ENCODE measurements at regions not wholly inside any gene's neighbourhood (a gene's known extent, or its start where the extent isn't known, plus 50 kb on each side); places are given as distances from the start of the nearest gene placed in this dataset.

DNA sequence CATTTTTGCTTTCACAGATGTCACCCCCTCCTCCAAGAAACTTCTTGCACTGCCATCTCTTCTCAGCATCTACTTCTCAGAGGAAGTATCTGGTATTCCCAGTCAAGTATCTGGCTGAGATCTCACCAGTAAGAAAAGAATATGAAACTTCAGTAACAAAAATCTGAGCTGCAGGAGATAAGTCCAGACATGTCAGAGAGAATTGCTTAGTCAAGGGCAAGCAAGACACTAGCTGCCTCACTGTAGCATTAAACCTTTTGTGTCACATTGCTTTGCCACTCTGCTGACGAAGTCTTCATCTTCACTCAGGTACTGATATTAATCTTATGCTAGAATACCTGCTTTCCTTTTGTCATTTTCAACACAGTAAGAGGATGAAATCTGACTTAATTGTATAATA, 70.6 kb upstream of the ZC3H12C start:
- intact Hi-C loops (cut with micrococcal nuclease; ENCODE audit: unreplicated experiment), result no loop called here
- Histone ChIP-seq H2AFZ (no peak overlapping the region), H3F3A (ENCODE audit: insufficient read depth, low read depth) (no peaks in the 10 kb centered on the region), H3K9me3 (ENCODE audit: insufficient read depth, low read depth) (no peaks in the 10 kb centered on the region), H3K27me3 (ENCODE audit: insufficient read depth, low read depth) (no peaks in the 10 kb centered on the region), H3K36me3 (ENCODE audit: low read depth) (no peaks in the 10 kb centered on the region), H3K9me2 (ENCODE audit: insufficient read depth) (no peaks in the 10 kb centered on the region), H3K4me2 (no peak overlapping the region), H3K4me1 (replicated peaks; ENCODE audit: insufficient read depth) (no peaks in the 10 kb centered on the region), H3K79me2 (ENCODE audit: low read depth) (no peaks in the 10 kb centered on the region), H3K4me3 (no peak overlapping the region), H4K20me1 (ENCODE audit: insufficient read depth) (no peaks in the 10 kb centered on the region), H3K27ac (no peak overlapping the region)
- DNase-seq, result no peak
- ChIA-PET POLR2A (ENCODE audit: unreplicated experiment) (no interaction called here), CTCF (no interaction called here)
- no TSS peak for BruUV-seq (replicated peaks)
- no peak for TF ChIP-seq EZH2 (IDR thresholded peaks at IDR 0.05; ENCODE audit: low read depth)
- TF ChIP-seq CTCF (conservative IDR thresholded peaks at IDR 0.05), result no peak

DNA sequence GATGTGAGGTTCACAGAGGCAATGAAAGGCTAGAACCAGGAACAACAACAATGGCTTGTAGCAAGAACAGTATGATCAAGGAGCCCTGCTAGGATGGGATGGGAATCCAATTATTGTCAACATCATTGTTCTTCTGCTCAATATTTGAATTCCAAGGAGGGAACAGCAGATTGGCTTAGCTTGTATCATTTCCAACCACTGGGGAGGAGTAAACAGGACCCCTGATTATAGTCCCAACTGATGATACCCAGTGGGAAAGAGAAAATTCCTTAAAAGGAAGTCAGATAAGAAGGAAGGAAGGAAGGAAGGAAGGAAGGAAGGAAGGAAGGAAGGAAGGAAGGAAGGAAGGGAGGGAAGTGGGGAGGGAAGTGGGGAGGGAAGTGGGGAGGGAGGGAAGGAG, 69.5 kb upstream of the ZC3H12C start:
- intact Hi-C loops (cut with micrococcal nuclease; ENCODE audit: unreplicated experiment), result no loop called here
- no peaks in the 10 kb centered on the region for H3K27me3 ChIP-seq (ENCODE audit: insufficient read depth, low read depth)
- DNase-seq, result no peak
- ChIA-PET POLR2A (ENCODE audit: unreplicated experiment) (no interaction called here), CTCF (no interaction called here)
- no peaks in the 10 kb centered on the region for H4K20me1 ChIP-seq (ENCODE audit: insufficient read depth)
- H3K4me3 ChIP-seq, result no peak overlapping the region
- no peak overlapping the region for H2AFZ ChIP-seq
- BruUV-seq (replicated peaks), result no TSS peak
- H3K4me2 ChIP-seq, result no peak overlapping the region
- H3K36me3 ChIP-seq (ENCODE audit: low read depth), result no peaks in the 10 kb centered on the region
- H3K9me3 ChIP-seq (ENCODE audit: insufficient read depth, low read depth), result no peaks in the 10 kb centered on the region
- no peaks in the 10 kb centered on the region for H3K79me2 ChIP-seq (ENCODE audit: low read depth)
- H3K27ac ChIP-seq, result no peak overlapping the region
- no peaks in the 10 kb centered on the region for H3K4me1 ChIP-seq (replicated peaks; ENCODE audit: insufficient read depth)
- TF ChIP-seq CTCF (conservative IDR thresholded peaks at IDR 0.05), result no peak
- no peak for TF ChIP-seq EZH2 (IDR thresholded peaks at IDR 0.05; ENCODE audit: low read depth)
- H3F3A ChIP-seq (ENCODE audit: insufficient read depth, low read depth), result no peaks in the 10 kb centered on the region
- no peaks in the 10 kb centered on the region for H3K9me2 ChIP-seq (ENCODE audit: insufficient read depth)

DNA sequence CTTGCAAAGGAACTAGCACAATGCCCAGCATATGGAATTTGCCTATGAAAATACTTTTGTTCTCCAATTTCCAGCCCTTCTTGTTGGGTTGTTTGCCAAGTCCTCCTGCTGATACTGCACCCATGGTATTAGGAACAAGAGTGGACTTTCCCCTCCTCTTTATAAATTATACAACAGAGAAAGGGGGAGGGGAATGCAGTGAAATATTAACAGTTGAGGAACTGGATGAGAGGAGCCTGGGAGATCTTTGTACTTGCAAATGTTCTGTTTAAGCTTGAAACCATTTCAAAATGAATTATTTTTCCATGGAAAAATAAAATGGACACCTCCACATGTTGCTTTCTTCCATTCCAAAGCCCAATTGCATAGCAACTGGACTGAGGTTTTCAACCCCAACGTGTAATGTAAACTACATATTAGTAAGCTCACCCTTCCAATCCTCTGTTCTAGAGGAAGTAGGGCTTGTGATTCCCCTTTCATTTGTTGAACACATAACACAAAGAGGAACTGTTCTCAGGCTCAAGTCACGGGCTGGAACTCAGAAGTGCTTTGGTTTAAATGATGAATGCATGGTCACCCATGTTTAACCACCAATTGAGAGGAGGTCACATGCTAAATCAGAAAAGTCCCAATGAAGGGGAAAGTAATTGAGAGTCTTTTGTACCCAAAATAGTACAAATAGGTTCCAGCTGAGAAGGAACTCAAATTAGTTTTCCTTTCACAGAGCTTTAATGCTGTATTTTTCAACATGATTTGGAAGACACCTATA, 66.2 kb upstream of the ZC3H12C start:
- no peaks in the 10 kb centered on the region for H3K9me2 ChIP-seq (ENCODE audit: insufficient read depth)
- no peak overlapping the region for H3K27ac ChIP-seq
- no peaks in the 10 kb centered on the region for H3K27me3 ChIP-seq (ENCODE audit: insufficient read depth, low read depth)
- no peaks in the 10 kb centered on the region for H3K9me3 ChIP-seq (ENCODE audit: insufficient read depth, low read depth)
- no TSS peak for BruUV-seq (replicated peaks)
- DNase-seq, result no peak
- H4K20me1 ChIP-seq (ENCODE audit: insufficient read depth), result no peaks in the 10 kb centered on the region
- H3K4me2 ChIP-seq, result no peak overlapping the region
- POLR2A ChIA-PET (ENCODE audit: unreplicated experiment), result no interaction called here
- H2AFZ ChIP-seq, result no peak overlapping the region
- H3K79me2 ChIP-seq (ENCODE audit: low read depth), result no peaks in the 10 kb centered on the region
- intact Hi-C loops (cut with micrococcal nuclease; ENCODE audit: unreplicated experiment), result no loop called here
- TF ChIP-seq CTCF (conservative IDR thresholded peaks at IDR 0.05) (no peak), EZH2 (IDR thresholded peaks at IDR 0.05; ENCODE audit: low read depth) (no peak)
- CTCF ChIA-PET, result no interaction called here
- no peaks in the 10 kb centered on the region for H3K36me3 ChIP-seq (ENCODE audit: low read depth)
- H3K4me1 ChIP-seq (replicated peaks; ENCODE audit: insufficient read depth), result no peaks in the 10 kb centered on the region
- H3K4me3 ChIP-seq, result no peak overlapping the region
- H3F3A ChIP-seq (ENCODE audit: insufficient read depth, low read depth), result no peaks in the 10 kb centered on the region

All from PC-9 (cell line).